Heart left ventricle (tissue), 13 donors: ENCODE measurements at regions not wholly inside any gene's neighbourhood (a gene's known extent, or its start where the extent isn't known, plus 50 kb on each side); places are given as distances from the start of the nearest gene placed in this dataset.

Source experiments
- POLR2A ChIP-seq, 2 donors: fragments of 450-650 bp; IDR thresholded peaks; one replicate each; pipeline ENCODE4 v1.6.1; 2017; ENCODE audit warnings: antibody characterized with exemption in 2 of 2, mild to moderate bottlenecking in 2 of 2, moderate library complexity in 2 of 2
- TF ChIP-seq, protein P1 (sequence below), 12 donors: fragments of 200-600 bp; sonication (generic) in 4 of 12; IDR thresholded peaks; one replicate each; pipeline versions ENCODE4 v1.5.0 to v1.8.0; 2018 to 2022; ENCODE audit warnings: antibody characterized with exemption in 12 of 12, mild to moderate bottlenecking in 5 of 12
- donor health status: ischemic (EF 13 %, LVEDD 7.1; RV severe dilation, severe dysfunction).
- donor health status: DM: no; HTN: yes; CAD: no.
- donor health status: DM: no; HTN: no; CAD: no.
- donor health status: ischemic (EF 25% LVEDD 6.9; RV normal size, moderate dysfunction).
- donor health status: ischemic (EF 25% LVEDD 5.7; RV mildly dilated, moderate dysfunction).
- donor health status: ischemic (EF 35%, LVEDD 5.7; RV mildly dilated, moderate dysfunction).
- donor health status: nonischemic (EF 11% LVEDD 7.7; RV severe dilation, severe dysfunction).
- donor health status: DM: yes; HTN: yes; CAD: no.
- donor health status: PGD.
- donor health status: ischemic (EF 29% LVEDD 5.4; RV normal size, mild dysfunction).
- donor health status: nonischemic (EF 23%, LVEDD 6.1; RV moderate dilation, normal function).

GRCh38 chr17:63078707-63079106 lies 112.7 kb downstream of the TANC2 start:
- TF ChIP-seq, protein P1, sequence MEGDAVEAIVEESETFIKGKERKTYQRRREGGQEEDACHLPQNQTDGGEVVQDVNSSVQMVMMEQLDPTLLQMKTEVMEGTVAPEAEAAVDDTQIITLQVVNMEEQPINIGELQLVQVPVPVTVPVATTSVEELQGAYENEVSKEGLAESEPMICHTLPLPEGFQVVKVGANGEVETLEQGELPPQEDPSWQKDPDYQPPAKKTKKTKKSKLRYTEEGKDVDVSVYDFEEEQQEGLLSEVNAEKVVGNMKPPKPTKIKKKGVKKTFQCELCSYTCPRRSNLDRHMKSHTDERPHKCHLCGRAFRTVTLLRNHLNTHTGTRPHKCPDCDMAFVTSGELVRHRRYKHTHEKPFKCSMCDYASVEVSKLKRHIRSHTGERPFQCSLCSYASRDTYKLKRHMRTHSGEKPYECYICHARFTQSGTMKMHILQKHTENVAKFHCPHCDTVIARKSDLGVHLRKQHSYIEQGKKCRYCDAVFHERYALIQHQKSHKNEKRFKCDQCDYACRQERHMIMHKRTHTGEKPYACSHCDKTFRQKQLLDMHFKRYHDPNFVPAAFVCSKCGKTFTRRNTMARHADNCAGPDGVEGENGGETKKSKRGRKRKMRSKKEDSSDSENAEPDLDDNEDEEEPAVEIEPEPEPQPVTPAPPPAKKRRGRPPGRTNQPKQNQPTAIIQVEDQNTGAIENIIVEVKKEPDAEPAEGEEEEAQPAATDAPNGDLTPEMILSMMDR (IDR thresholded peaks at IDR 0.05) = no peak
- no peak for TF ChIP-seq POLR2A (IDR thresholded peaks at IDR 0.05)
